HG03457 (cell line): ENCODE measurements at regions not wholly inside any gene's neighbourhood (a gene's known extent, or its start where the extent isn't known, plus 50 kb on each side); places are given as distances from the start of the nearest gene placed in this dataset.

Experiments
- ATAC-seq: cut with Tn5 transposase; IDR thresholded peaks from one replicate; pipeline ENCODE4 v1.9.1; 2021; ENCODE audit warnings: moderate number of reproducible peaks; ENCODE audit not compliant: unreplicated experiment

DNA sequence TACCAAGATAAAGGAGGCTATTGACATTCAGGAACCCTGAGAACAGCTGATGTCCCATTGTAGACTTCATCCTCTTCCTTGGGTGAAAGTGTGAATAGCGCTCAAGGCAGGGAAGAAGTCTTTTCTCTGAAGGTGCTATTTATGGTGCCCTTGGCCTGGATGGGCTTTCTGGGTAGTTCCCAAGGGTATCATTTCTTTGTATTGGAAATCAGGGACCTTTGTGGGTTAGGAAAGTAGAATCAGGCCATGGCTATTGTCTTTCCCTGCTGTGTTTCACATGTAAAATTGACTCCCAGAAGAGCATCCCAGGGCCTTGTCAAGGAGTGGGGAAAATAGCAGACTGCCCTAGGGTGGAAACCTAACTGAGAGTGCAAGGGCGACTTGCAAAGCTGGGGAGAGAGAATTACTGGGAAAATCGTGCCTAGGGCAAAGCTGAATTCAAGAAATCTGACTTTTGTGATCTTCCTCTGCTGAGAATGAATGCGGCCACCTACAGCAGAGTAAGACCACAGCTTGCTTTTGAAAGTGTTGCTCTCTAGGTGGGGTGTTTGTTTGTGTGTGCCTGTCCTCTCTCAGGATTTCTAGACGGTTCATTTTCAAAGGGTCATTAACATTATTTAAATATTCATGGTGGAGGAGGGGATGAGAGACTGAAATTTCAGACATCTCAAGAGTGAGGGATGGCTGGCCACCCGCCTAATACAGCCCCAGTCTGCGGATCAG is 160.6 kb downstream of the C9orf152 start:
- no peak for ATAC-seq

DNA sequence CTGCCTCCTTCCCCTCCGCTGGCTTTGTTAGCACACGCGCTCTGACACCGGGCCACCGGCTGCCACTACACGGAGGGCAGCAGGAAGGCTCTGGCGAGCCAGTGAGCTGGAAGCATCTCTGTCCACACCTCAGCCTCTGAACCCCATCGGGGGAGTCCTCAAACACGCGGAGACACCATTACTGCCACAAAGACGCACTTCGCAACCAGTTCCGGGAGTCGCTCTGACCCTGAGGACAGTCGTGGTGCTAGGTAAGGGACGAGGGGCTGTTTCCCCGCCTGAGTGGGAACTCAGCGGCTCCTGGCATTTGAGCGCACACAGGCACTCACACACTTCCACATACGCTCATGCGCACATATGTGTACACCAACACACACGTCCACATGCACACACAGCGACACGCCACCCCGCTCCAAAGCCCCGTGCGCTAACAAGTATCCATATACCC is 160.0 kb downstream of the C9orf152 start:
- ATAC-seq, result peak; percentile 21

DNA sequence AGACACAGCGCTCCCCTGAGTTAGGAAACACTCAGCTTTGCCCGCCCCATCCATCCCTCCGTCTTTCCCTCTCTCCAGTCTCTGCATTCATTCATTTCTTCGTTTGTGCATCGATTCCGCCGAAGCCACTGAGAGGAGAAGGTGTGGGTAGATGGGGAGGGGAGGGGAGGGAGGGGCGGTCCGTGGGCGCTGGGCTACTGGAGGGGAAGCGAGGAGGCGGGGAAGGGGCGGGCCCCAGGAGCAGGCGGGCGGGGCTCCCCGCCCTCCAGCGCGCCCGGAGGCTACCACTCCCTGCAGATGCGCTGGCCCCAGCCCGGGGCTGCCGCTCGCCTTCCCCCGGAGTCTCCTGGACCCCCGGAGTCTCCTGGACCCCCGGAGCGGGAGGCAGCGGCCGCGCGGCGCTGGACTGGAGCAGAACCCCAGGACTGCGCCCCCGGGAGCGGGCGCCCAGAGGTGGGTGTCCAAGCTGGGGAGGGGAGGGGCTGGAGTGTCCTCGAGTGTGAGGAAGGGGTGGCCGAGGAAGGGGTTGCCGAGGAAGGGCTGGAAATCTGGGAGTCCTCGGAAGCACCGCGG is 159.5 kb downstream of the C9orf152 start:
- peak; percentile 66 for ATAC-seq

DNA sequence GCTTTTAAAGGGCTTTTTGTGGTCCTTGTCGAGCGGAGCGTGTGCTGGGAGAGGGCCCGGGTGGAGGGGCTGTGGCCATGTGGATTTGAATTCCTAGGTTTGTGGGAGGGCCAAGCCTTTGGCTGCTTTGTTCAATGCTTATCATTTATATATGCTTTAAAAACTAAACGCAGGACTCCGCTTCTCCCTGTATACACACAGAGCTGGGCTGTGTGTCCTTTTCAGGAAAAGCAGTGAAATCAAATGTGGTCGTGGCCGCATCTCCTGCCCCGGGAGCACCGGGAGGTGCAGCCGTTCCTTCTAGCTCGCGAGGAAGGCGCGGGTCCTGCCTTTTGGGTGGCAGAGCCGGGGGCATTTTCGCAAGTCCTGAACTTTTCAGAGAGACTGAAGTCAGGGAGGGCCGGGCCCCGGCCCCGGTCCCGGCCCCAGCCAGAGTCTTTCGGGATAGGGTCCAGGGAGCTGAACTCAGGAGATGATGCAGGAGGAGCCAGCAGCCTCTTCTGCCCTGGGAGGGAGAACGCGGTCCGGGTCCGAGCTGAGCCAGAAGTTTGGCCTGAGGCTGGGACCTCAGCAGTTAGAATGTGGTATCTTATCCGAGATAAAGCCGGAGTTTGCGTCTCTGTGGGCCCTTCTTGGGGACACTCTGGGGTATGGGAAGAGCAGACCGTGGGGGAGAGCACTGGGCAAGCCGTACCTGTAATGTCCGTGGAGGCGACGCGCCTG is 158.8 kb downstream of the C9orf152 start:
- ATAC-seq, result peak; percentile 17

DNA sequence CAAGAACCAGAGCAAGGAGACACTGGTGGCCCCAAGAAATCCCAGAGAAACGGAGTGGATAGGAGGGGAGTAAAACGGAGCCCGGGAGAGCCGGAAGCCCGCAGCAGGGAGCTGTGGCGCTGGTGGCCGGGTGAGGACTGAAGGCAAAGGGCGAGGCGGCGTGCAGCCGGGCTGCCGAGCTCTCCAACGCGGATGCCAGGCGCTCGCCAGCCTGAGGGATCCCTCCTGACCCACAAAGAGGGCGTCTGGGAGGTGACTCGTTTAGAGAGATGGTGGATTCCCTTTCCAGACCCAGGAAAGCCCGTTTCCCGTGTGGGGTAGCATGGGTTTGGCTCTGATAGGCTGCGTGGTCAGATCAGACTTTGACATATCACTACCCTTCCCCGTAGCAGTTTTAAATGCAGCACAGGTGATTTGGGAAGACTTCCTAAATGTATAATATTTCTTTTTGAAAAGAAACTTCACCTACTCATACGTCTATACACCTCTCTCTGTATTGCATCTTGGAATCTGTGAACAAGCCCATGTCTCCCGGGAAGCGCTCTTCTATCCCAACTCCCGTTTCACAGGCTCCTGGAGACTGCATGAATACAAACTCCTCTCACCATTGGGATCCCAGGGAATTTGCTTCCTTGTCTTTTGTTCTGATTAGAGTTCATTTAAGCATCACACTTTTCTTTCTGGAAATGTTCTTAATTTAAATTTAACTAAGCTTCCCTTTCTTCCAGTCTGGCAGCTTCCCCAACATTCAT is 158.1 kb downstream of the C9orf152 start:
- ATAC-seq, result no peak

DNA sequence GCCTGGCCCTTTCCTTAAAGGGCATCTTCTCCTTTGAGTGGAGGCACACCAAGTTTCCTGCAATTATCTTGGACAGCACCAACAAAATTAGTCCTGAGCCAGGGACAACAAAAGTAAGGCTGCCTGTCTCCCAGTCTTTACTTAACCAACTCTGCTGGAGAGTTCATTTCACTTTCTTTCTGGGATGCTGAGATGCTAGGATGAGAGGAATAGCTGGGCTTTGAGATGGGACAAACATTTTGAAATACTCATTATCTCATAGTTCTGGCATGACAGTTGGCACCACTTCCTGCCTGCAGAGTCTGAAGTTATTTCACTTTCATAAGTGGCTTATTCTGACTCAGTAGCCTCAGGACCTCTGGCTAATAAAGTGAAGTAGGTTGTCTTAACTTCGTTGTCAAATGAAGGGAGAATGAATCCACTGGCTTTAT is 157.0 kb downstream of the C9orf152 start:
- ATAC-seq, result peak; percentile 59

DNA sequence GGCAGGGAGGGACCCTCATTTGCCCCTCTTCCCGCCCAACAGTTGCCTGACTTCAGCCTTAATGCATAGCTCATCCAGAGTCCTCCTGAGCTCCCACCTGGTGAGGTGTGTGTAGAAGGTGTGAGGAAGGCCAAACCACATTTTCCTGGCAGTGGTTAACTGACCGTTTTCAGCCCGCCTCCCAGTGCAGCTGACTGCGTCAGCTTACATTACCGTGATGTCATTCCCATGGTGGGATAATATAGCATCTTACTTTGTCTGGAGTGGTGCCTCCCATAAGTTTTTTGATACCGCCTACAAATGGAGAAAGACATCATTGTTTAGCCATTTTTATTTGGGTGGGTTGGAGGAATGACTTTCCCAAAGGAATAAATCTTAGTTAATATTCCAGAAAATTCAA is 151.9 kb downstream of the C9orf152 start:
- no peak for ATAC-seq

DNA sequence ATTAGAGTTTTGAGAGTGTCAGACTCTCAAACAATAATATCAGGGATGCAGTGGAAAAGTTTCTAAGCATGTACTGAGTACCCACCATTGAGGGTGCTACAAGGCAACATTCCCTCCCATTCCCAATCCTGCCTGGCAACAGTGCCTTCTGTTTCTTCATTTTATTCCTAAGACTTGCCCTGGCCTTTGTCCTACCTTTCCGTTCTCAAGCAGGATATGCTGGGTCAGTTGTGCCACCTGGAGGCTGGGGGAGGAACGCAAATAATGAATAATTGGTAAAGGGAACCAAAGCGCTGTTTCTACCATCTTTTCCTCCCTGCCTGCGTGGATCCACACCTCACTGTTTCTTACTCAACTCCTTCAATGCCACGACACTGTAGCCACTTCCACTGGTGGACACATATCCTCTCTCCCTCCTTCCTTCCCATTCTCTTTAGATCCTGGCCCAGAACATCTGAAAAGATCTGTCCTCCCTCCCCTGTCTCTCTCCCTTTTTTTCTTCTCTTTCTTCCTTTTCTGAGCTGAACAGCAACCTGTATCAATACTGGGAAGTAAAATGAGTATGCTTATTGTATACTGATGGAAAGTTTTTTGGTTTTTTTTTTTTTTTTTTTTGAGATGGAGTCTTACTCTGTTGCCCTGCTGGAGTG is 149.5 kb downstream of the C9orf152 start:
- ATAC-seq, result no peak

DNA sequence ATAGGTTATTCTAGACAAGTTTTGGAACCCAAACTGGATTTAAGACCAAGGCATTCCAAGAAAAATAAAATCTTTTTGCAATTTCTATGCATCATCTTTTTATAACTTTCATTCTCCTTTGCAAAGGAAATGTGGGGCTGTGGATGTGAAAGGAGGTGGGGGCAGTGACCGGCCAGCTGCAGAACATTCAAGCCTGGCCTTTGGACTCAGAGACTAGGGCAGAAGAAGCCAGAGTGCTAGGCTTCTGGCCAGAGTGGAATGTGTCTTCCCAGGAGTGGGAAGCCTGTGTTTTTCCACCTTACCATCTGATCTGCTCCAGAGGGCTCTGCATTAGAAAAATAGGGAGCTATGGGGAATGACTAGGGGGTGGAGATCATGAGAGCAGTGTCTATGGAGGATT is 148.5 kb downstream of the C9orf152 start:
- ATAC-seq, result no peak

DNA sequence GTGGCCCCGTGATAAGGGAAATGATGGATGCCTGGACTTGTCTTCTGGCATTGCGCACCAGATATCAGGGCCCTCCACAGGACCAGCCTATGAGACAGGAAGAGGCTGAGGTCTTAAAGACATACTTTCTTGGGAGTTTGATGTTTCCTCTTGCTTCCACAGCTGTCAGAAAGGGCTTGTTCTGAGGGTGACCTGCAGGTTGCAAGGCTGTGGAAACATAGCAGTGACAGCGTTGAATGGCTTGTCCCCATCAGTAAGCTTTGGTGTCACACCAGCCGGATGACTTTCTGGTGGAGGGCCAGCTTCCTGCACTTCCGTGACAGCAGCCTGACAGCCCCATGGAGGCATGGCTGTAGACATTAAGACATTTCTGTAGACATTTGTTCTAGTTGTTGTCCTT is 143.2 kb downstream of the C9orf152 start:
- peak; percentile 67 for ATAC-seq

DNA sequence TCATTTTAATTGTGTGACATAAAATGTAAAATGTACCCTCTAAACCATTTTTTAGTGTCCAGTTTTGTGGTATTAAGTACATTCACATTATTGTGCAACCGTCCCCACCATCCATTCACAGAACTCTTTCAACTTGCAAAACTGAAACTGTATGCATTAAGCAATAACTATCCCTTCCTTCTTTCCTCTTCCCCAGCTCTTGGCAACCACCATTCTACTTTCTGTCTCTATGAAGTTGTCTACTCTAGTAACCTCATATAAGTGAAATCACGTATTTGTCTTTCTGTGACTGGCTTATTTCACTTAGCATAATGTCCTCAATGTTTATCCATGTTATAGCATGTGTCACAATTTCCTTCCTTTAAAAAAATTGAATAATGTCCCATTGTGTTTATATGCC is 142.4 kb downstream of the C9orf152 start:
- ATAC-seq, result peak; percentile 58

DNA sequence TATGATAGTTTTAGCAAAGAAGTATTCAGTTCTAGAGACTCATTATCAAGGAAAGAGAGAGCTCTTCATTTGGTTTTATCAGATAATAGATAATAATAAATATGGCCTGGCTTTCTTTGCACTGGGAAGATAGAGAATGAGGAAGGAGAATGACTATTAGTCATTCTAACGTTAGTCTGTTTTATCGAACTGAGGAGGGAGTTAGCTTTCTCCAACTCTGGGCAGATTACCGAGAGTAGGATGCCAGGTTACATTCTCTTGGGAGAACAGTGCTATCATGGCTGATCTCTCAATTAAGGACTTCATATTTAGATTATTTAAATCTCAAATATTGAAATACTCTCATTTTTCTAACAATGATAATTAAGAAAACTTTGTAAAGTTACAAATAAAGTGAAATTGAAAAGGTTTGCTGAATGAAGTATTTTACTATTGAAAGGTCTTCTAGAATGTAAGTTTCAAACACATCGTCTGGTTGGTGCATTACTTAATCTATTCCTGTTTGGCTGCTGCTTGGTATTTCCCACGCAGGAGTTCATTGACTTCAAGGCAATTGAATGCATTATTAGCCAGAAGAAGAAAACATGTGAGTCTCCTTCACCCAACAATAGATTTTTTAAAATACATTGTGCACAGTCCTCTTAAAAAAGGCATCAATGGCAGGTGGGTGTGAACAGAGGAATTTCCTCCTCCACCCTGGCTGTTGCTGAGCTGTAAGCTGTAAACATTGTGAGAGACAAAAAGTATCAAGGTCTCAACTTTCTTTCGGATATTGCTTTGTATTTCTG is 140.8 kb downstream of the C9orf152 start:
- no peak for ATAC-seq

DNA sequence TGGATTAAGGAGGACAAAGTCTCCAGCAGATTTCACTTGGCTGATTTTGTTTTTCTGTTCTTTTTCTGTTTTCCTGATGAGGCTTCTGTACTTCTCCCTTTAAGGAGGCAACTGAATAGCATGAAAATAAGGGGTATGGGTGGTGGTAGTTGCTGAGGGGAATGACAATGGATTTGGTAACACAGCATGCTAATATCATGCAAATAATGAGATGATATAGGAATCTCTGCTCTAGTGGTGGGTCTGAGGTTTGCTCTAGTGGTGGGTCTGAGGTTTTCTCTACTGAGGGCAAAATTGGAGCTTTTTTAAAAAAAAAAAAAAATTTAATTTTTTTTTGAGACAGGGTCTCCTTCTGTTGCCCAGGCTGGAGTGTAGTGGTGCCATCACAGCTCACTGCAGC is 139.7 kb downstream of the C9orf152 start:
- no peak for ATAC-seq

DNA sequence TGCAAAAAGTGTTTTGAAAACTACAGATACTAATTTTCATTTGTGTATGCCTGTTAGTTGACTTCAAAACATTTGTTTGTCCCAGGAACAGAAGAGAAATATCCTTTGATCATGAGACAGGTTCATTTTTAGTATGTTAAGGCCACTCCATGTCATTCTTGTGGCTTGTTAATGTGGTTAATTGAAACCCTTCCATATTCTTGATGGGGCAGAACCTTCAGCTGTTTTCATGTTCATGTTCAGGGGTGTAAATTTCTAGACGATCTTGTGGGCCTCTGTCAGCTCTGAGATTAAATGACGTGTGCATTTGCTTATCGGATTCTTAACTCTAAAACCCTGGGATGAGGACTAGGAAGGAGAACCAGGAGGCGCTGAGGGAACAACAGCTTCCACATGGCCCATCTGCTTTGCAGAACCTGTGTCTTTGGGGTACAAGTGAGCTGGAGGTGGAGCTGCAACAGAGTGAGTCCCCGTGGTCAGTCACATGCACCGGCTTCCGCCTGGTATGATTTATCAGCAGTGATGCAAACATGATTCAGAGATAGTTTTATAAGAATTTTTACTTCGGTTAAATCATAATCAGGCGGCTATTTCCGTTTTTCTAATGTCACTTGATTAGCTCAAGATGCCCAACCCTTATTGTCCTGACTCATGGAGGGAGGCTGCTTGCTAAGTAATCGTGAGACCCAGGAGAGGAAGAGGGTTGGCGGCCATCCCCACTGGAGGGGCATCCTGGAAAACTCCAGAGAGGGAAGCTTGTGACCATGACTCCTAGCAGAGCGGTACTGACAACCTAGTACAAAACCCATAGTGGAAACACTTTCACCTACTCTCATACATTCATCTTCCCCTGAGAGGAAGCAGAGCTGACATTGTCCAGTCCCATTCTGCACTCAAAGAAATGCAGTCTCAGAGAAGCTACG is 138.4 kb downstream of the C9orf152 start:
- no peak for ATAC-seq

DNA sequence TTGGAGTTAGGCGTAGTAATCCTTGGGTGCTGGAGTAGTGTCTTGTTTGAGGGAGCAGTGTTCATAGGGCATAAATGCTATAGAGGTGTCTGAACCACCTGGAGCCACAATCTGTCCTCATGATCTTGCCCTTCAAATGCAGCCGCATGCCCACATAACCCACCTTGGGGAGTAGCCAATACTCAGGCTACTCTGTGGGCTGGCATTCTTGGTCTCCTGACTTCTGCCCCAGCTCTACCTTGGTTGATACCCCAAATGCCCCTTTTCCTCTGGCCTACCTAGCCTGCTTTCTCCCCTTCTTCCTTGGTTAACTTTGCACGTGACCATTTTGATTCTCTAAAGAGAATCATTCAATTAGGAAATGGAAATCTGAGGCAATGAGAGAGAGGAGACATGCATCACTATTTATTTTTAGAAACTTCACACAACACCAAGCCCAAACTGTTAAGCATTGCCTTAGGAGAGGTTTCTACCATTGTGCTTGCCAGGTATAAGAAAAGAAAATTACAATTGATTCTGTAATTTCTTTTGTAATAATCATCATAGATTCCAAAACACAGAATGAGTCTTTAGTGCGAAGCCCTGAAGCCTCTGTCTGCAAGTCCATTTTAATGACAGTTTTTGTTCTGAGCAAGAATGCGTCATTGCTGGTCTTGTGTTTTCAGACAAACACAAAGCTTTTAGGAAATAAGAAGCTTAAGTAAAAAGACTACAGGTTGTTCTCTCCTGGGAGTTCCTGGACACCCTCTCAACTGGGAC is 135.2 kb downstream of the C9orf152 start:
- no peak for ATAC-seq

DNA sequence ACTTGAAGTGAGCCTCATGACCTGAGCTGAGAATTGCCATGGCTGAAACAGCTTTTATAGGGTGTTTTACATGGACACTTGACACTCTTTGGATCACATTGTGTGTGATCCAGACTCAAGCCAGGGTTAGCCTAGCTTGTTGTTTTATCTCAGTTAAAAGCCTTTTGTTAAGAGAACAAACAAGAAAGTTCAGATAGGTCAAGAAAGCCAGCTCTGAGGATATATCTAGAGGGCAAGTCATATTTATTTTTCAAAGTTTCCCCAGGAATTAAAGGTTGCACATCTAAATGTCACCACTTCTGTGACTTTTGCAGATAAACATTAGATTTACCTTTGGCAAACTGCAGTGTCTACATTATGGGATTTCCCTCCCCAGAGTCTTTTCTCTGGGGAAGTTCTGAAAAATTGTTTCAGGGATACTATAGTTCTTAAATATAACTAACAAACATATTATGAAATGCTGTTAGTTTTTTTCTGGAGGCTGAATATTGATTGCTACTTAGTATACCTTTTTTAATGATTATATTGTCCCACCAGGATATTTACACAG is 134.5 kb downstream of the C9orf152 start:
- no peak for ATAC-seq

DNA sequence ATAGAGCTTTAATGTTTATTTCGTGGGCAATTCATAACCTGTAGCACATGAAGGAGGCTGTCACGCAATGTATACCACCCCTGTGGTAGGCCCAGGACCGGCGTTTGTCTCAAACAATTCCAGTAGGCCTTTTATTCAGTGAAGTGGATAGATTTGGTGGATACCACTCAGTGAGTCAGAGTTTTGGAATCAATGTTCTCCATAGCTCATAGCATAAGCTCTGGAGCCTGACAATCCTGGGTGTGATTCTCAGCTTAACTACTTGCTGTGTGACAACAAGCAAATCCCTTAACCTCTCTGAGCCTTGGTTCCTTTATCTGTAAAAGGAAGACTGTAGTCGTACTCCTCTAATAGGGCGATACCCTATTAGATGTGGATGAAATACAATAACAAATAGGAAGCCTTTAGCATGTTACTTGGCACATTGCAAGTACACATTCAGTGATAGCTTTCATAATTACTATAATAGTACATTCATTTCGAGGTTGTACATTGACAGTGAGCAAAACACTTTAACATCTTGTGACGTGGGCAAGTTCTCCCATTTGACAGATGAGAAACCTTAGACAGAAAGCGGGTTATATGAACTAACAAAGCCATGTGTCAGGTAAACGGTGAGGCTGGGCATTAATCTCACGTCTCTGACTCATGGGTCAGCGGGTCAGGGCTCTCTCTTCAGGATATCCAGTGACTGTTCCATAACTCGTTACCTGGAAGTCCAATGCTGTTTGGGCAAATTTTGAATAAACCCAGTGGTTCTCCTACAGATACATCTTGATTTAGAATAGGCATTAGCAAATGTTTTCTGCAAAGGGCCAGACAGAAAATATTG is 130.8 kb downstream of the C9orf152 start:
- ATAC-seq, result no peak
